ENCODE measurements at regions not wholly inside any gene's neighbourhood (a gene's known extent, or its start where the extent isn't known, plus 50 kb on each side); places are given as distances from the start of the nearest gene placed in this dataset.

DNA sequence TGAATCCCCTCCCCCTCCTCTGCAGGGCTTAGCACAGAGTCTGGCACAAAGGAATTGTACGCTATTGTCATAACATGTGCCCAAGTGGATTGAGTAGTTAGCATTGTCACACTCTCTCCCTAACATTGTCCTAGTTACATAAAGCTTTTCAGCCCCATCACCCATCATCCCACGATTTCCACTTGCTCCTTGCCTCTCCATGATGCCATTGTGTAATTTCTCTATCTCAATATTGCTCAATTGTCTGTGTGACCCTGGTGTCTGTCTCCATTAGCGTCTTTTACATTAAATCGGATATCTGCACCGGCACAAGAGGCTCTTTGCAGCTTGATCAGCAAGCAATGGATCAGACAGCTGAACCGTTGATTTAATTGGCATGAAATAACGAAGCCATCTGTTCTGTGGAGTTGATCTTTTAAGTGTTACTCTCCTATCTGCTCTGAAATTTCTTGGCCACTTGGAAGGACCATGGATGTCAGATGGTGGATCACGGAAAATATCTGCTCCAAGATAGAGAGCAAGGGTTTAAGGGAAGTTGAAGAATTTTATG, 77.0 kb upstream of the HS3ST4 start:
- Histone ChIP-seq H4K20me1 (replicated peaks; ENCODE audit: insufficient read depth) (no peaks in the 10 kb centered on the region), H3K9me2 (ENCODE audit: insufficient read depth) (no peaks in the 10 kb centered on the region), H3F3A (replicated peaks; ENCODE audit: low read depth) (no peaks in the 10 kb centered on the region), H2AFZ (no peak overlapping the region), H3K79me2 (replicated peaks; ENCODE audit: insufficient read depth) (no peaks in the 10 kb centered on the region), H3K4me3 (no peak overlapping the region), H3K27ac (ENCODE audit: low read depth) (no peak overlapping the region), H3K27me3 (ENCODE audit: insufficient read depth) (no peaks in the 10 kb centered on the region), H3K36me3 (ENCODE audit: insufficient read depth) (no peaks in the 10 kb centered on the region), H3K4me2 (no peak overlapping the region), H3K4me1 (ENCODE audit: insufficient read depth) (peaks cover 13% of the 10 kb centered on the region; the same call in 1 of the 2 replicates)
- no peak for TF ChIP-seq POLR2AphosphoS5 (IDR thresholded peaks at IDR 0.05; ENCODE audit: low read depth)
- ATAC-seq (no peak), DNase-seq (ENCODE audit: low spot score) (no peak)
- H3K4me3 Mint-ChIP-seq = no peak overlapping the region
- peaks cover 6% of the 10 kb centered on the region for H3K36me3 Mint-ChIP-seq (ENCODE audit: low read depth)
- H3K9me3 Mint-ChIP-seq = peaks cover 75% of the 10 kb centered on the region
- H3K27ac Mint-ChIP-seq = no peak overlapping the region
- H3K4me1 Mint-ChIP-seq = peaks cover 9% of the 10 kb centered on the region
- peaks cover 4% of the 10 kb centered on the region for H3K27me3 Mint-ChIP-seq (ENCODE audit: insufficient read depth, low read depth, poor library complexity)

DNA sequence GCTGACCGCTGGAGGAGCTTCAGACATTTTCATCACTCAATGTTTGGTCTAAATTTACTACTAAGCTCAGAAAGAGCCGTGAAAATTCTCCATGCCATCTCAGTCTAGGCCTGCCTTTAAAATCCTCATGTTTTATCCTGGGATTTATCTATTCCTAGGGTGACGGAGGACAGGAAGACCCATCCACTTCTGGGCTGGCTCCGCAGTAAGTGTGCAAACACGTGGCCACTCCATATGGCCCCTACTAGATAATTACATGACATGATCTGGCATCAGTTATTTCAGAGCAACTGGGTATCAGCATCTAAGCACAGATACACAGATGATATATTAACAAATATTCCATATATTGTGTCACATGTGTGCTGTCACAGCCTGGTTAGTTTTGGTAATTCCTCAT, 77.8 kb upstream of the HS3ST4 start:
- peaks cover 9% of the 10 kb centered on the region for H3K4me1 Mint-ChIP-seq
- ATAC-seq = no peak
- Histone ChIP-seq H4K20me1 (replicated peaks; ENCODE audit: insufficient read depth) (no peaks in the 10 kb centered on the region), H3K4me3 (no peak overlapping the region), H3K4me1 (ENCODE audit: insufficient read depth) (peaks cover 13% of the 10 kb centered on the region; the same call in 1 of the 2 replicates), H3K27ac (ENCODE audit: low read depth) (no peak overlapping the region), H3K36me3 (ENCODE audit: insufficient read depth) (no peaks in the 10 kb centered on the region), H2AFZ (no peak overlapping the region), H3K4me2 (no peak overlapping the region), H3K27me3 (ENCODE audit: insufficient read depth) (no peaks in the 10 kb centered on the region), H3K9me2 (ENCODE audit: insufficient read depth) (no peaks in the 10 kb centered on the region), H3F3A (replicated peaks; ENCODE audit: low read depth) (no peaks in the 10 kb centered on the region), H3K79me2 (replicated peaks; ENCODE audit: insufficient read depth) (no peaks in the 10 kb centered on the region)
- H3K27me3 Mint-ChIP-seq (ENCODE audit: insufficient read depth, low read depth, poor library complexity) = peaks cover 4% of the 10 kb centered on the region
- peaks cover 6% of the 10 kb centered on the region for H3K36me3 Mint-ChIP-seq (ENCODE audit: low read depth)
- H3K9me3 Mint-ChIP-seq = peaks cover 70% of the 10 kb centered on the region
- TF ChIP-seq ZNF331 (CRISPR knock-in tag; IDR thresholded peaks at IDR 0.05; ENCODE audit: low read depth) = no peak
- no peak overlapping the region for H3K27ac Mint-ChIP-seq
- no peak overlapping the region for H3K4me3 Mint-ChIP-seq
- no peak for DNase-seq (ENCODE audit: low spot score)

DNA sequence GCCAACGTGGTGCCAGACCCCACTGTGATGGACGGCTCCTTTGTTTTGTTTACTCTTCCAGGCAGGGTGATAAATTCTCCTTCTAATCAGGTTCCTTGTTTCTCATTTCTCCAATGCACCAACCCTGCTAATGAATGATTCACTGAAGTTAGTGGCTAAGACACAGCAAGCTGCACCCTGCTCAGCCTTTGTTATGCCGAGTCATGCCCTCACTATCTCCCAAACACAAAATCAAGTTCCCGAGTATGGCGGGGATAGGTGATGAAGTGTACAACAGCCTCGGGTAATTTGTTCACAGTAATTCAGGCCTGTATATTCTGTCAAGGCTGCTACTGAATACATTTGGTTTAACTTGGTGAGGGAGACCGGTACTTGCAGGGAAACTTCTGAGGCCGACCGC, 83.8 kb upstream of the HS3ST4 start:
- DNase-seq (ENCODE audit: low spot score) (no peak), ATAC-seq (no peak)
- H3K27ac ChIP-seq (ENCODE audit: low read depth) = no peak overlapping the region
- no peaks in the 10 kb centered on the region for H3F3A ChIP-seq (replicated peaks; ENCODE audit: low read depth)
- peaks cover 28% of the 10 kb centered on the region for H3K4me1 ChIP-seq (ENCODE audit: insufficient read depth)
- no peaks in the 10 kb centered on the region for H3K9me2 ChIP-seq (ENCODE audit: insufficient read depth)
- H3K27me3 ChIP-seq (ENCODE audit: insufficient read depth) = no peaks in the 10 kb centered on the region
- no peak overlapping the region for H3K4me3 ChIP-seq
- Mint-ChIP-seq H3K27me3 (ENCODE audit: insufficient read depth, low read depth, poor library complexity) (peaks cover 2% of the 10 kb centered on the region), H3K27ac (no peak overlapping the region), H3K9me3 (peaks cover 69% of the 10 kb centered on the region), H3K4me1 (peaks cover 31% of the 10 kb centered on the region), H3K4me3 (no peak overlapping the region), H3K36me3 (ENCODE audit: low read depth) (peaks cover 2% of the 10 kb centered on the region; the same call in 1 of the 3 replicates)
- H3K4me2 ChIP-seq = no peak overlapping the region
- peak overlapping the region; percentile 59; the same call in 1 of the 2 replicates for H2AFZ ChIP-seq
- H3K79me2 ChIP-seq (replicated peaks; ENCODE audit: insufficient read depth) = no peaks in the 10 kb centered on the region
- TF ChIP-seq POLR2AphosphoS5 (IDR thresholded peaks at IDR 0.05; ENCODE audit: low read depth) = no peak
- no peak for TF ChIP-seq EZH2phosphoT487 (IDR thresholded peaks at IDR 0.05; ENCODE audit: unreplicated experiment)
- TF ChIP-seq EZH2 (IDR thresholded peaks at IDR 0.05; ENCODE audit: low read depth, unreplicated experiment) = no peak
- no peaks in the 10 kb centered on the region for H3K36me3 ChIP-seq (ENCODE audit: insufficient read depth)
- H4K20me1 ChIP-seq (replicated peaks; ENCODE audit: insufficient read depth) = no peaks in the 10 kb centered on the region

DNA sequence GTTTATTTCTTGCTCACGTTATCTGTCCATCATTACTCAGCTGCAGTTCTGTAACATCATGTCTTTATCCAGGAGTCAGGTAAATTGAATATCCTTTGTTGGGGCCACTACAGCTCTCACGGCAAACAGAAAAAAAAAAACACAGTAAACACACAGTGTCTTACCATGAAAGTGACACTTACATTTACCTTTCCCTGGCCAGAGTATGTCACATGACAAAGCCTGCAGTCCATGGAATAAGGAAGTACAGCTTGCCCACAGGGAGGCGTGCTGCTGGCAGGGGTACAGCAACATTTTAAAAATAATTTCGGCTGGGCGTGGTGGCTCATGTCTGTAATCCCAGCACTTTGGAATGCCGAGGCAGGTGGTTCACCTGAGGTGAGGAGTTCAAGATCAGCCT, 85.7 kb upstream of the HS3ST4 start:
- H2AFZ ChIP-seq = no peak overlapping the region
- H3K36me3 ChIP-seq (ENCODE audit: insufficient read depth) = no peaks in the 10 kb centered on the region
- H4K20me1 ChIP-seq (replicated peaks; ENCODE audit: insufficient read depth) = no peaks in the 10 kb centered on the region
- H3K9me2 ChIP-seq (ENCODE audit: insufficient read depth) = no peaks in the 10 kb centered on the region
- H3K36me3 Mint-ChIP-seq (ENCODE audit: low read depth) = peaks cover 7% of the 10 kb centered on the region; the same call in 2 of the 3 replicates
- ATAC-seq = no peak; the same call in 2 of the 3 replicates
- no peak overlapping the region for H3K4me3 ChIP-seq
- H3K4me1 ChIP-seq (ENCODE audit: insufficient read depth) = peaks cover 21% of the 10 kb centered on the region
- H3K4me2 ChIP-seq = peak overlapping the region; percentile 52
- H3K79me2 ChIP-seq (replicated peaks; ENCODE audit: insufficient read depth) = no peaks in the 10 kb centered on the region
- H3K27ac Mint-ChIP-seq = no peak overlapping the region
- DNase-seq (ENCODE audit: low spot score) = peak; percentile 12
- no peak overlapping the region for H3K27ac ChIP-seq (ENCODE audit: low read depth)
- no peaks in the 10 kb centered on the region for H3K27me3 ChIP-seq (ENCODE audit: insufficient read depth)
- peaks cover 5% of the 10 kb centered on the region for H3K27me3 Mint-ChIP-seq (ENCODE audit: insufficient read depth, low read depth, poor library complexity)
- H3K9me3 Mint-ChIP-seq = peaks cover 78% of the 10 kb centered on the region
- peaks cover 31% of the 10 kb centered on the region for H3K4me1 Mint-ChIP-seq
- no peaks in the 10 kb centered on the region for H3F3A ChIP-seq (replicated peaks; ENCODE audit: low read depth)
- H3K4me3 Mint-ChIP-seq = no peak overlapping the region
- TF ChIP-seq NANOG (IDR thresholded peaks at IDR 0.05; ENCODE audit: borderline replicate concordance) (no peak), STAT1 (IDR thresholded peaks at IDR 0.05; ENCODE audit: unreplicated experiment) (no peak), EZH2phosphoT487 (IDR thresholded peaks at IDR 0.05; ENCODE audit: unreplicated experiment) (no peak), ZNF331 (CRISPR knock-in tag; IDR thresholded peaks at IDR 0.05; ENCODE audit: low read depth) (no peak), EZH2 (IDR thresholded peaks at IDR 0.05; ENCODE audit: low read depth, unreplicated experiment) (no peak), CREB1 (CRISPR knock-in tag; IDR thresholded peaks at IDR 0.05; ENCODE audit: low read depth) (no peak)
- TF ChIP-seq, protein P1, sequence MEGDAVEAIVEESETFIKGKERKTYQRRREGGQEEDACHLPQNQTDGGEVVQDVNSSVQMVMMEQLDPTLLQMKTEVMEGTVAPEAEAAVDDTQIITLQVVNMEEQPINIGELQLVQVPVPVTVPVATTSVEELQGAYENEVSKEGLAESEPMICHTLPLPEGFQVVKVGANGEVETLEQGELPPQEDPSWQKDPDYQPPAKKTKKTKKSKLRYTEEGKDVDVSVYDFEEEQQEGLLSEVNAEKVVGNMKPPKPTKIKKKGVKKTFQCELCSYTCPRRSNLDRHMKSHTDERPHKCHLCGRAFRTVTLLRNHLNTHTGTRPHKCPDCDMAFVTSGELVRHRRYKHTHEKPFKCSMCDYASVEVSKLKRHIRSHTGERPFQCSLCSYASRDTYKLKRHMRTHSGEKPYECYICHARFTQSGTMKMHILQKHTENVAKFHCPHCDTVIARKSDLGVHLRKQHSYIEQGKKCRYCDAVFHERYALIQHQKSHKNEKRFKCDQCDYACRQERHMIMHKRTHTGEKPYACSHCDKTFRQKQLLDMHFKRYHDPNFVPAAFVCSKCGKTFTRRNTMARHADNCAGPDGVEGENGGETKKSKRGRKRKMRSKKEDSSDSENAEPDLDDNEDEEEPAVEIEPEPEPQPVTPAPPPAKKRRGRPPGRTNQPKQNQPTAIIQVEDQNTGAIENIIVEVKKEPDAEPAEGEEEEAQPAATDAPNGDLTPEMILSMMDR (conservative IDR thresholded peaks at IDR 0.05; ENCODE audit: low read depth in 2 of 2) = no peak; a peak in 1 of 4 replicates

Measured in GM23338 (cell line).